NCI-H526 (cell line): ENCODE measurements at regions not wholly inside any gene's neighbourhood (a gene's known extent, or its start where the extent isn't known, plus 50 kb on each side); places are given as distances from the start of the nearest gene placed in this dataset.

Experiments
- DNase-seq, 2 experiments: peaks; one replicate each; lab custom pipeline; 2025; lab: John Stamatoyannopoulos, UW

DNA sequence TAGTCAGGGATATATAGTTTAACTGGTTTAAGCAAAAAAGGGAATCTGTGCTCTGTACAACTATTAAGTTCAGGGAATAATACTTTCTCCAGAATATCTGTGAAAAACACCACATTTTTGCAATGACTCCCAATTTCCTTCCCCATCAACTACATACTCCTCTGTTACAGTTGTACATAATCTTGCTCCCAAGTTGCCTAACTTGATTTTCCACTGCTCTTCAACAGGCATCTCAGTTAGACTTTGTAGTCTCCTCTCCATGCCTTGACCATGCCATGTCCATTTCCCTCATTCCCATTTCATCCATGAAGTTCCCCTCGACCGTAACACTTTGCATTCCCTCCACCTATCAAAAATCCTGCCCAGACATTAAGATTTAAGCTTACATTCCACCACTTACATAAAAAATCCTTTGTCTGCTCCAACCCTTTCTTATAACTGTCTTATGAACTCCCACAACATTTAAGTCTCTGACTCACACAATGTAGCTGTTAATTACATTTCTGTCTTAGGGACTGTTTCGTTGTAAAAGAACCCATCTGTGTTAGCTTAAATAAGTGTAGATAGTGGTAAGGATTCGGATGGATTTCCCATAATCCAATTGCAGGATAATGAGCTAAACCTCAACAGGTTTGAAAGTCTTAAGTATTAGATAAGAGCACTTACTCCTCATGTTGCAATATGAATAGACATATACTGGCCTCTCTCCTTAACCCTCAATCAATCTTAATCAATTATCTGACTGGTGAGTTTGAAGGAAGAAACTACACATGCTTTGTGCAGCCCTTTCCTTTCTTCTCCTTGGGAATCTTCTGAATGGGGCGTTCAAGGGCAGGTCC, 156.5 kb downstream of the PAWR start:
- DNase-seq, result no peak

DNA sequence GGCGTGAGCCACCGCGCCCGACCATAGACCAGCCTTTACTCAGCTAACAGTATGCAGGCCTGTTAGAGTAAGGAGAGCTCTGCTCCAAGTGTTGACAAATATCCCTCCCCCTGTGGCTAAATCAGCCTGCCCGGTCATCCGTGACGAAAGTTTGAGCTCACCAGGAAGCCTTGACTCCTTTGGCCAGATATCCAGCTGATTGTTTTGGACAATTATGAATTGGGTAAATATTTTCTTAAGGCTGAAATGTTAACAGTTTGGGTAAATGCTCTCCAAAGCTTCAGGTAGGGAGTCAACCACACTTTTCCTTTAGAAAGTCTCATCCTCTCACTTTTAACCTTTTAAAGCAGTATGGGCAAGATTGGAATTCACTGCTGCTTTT, 157.9 kb downstream of the PAWR start:
- DNase-seq, result no peak

GRCh38 chr12:79531518-79531917, 159.2 kb downstream of the PAWR start:
- DNase-seq, result no peak

DNA sequence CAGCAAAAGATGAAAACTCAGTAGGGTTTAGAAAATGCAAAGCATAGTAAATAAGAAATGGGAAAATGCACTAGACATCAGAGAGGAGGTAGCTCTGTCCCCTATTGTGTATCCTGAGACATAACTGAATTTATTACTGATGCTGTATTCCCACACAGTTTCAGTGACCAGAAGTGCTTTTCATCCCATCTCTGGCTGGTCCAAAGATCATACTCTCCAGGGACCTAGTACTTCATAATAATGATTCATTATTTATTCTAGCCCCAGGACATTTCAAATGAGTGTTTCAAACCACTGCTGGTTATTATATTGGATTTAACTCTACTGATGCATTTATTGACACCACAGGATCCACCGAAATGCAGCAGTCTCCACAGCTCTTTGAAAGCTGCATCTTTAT, 163.3 kb downstream of the PAWR start:
- no peak for DNase-seq

DNA sequence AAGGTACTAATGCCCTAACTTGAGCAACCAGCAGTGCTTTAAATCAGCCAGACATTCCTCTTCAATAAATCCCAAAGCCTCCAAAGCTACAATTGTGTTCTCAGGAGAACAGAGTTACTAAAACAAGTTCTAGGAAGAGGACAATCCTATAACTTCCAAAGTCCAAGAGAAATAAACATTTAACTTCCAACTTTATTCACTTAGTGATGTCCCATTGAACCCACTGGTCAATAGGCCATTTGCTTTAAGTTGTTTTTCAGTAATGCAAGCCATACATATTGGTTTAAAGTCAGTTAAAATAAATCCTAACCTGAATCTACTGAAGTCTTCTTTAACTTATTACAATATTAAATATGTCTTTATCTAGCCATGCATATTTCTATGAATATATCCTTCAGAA, 165.4 kb downstream of the PAWR start:
- no peak for DNase-seq

GRCh38 chr12:79524507-79525148, 166.1 kb downstream of the PAWR start:
- DNase-seq, result no peak

- no peak for DNase-seq
These were observed 167.8 kb downstream of the PAWR start for GRCh38 chr12:79522989-79523386.

- no peak for DNase-seq
These were observed 168.3 kb downstream of the PAWR start for GRCh38 chr12:79522257-79522988.

- DNase-seq, result no peak
These were observed 169.2 kb downstream of the PAWR start for GRCh38 chr12:79521576-79521975.

DNA sequence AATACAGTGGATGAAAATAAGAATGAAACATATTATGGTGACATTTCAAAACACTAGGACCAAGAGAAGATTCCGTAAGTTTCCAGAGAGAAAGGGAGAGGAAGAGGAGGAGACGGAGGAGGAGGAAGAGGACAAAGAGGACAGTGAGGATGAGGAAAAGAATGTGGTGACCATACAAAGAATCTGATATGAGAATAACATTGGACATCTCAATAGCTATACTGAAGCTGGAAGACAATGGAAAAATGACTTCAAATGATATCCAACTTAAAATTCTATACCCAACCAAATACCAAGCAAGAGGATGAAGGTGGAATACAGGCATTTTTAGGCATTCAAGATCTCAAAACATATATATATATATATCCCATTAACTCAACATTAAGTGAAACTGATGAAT, 173.4 kb downstream of the PAWR start:
- no peak for DNase-seq

- no peak for DNase-seq
These were observed 175.2 kb downstream of the PAWR start for GRCh38 chr12:79515530-79515935.

DNA sequence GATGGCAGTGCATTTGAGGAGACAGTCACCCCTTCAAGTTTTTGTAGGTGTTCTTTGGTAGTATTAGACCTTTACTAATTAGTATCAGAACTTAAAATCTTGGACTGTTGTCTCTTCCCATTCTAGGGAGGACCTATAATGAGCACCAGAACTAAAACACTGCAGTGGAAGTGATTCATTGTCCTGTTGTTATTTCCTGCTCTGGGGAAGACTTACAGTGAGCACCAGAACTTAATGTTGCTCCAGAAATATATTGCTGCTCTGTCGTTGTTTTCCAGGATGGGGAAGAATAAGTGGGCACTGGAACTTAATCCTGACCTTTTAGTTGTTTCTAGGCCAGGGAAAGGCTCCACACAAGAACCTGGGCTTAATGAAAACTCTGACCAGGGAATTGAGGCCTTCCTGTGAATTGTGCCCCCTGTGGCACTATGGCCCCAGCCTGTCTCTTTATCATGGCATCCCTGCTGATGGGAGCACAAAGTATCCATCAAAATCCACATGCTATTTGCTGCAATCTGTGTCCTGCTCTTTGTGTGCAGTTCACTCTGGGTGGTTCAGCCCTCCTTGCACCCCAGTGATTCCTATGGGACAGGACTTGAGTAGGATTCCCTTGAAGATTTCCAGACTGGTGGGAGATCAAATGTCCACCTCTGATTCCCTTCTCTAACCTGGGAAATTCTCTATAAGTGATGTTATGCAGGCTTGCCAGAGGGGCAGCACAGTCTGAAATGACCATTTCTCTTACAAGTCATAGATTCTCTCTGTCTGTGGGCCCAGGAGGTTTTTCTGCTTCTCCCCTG, 175.8 kb downstream of the PAWR start:
- DNase-seq, result no peak

DNA sequence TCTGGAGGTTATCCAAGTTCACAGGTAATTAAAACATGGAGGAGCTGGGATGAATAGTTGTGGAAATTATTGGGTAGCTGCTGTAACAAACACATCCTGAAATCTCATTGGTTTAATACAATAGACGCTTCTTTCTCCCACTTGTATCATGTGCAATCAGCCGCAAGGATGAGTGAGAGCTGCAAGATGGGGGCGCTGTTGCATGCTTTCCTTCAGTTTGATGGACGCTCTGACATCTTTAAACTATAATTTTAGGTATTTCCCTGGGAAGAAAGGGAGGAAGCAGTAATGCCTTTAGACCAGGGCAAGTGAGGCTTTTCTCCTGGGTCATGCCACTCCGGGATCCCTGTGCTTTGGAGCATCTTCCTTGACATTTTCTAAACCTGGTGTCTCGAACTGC, 178.7 kb downstream of the PAWR start:
- DNase-seq, result peak; percentile 48 to 79

DNA sequence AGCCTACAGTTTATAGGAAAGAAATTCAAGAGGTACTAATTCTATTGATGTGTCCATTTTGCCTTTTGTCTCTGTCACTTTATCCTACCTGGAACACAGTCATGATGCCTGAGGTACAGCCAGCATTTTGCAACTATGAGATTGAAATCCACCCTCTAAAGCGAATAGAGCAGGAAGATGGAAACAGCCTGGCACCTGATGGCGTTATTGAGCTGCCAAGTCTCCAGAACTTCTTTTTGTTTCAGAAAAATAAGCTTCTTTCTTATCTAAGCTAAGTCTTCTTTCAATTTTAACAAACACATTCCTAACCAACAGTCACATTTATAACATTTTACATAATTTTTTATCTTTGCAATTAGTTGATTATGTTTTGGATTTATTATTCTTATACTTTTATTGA, 182.1 kb downstream of the PAWR start:
- DNase-seq, result no peak
